ENCODE measurements at regions not wholly inside any gene's neighbourhood (a gene's known extent, or its start where the extent isn't known, plus 50 kb on each side); places are given as distances from the start of the nearest gene placed in this dataset.

GRCh38 chr6:87870556-87870955 is 168.5 kb upstream of the AKIRIN2 start:
- no peak overlapping the region for H3K4me3 Mint-ChIP-seq
- H3K27me3 Mint-ChIP-seq = peaks cover 18% of the 10 kb centered on the region
- no peaks in the 10 kb centered on the region for H3K36me3 Mint-ChIP-seq
- no peak overlapping the region for H3K27ac Mint-ChIP-seq
- DNase-seq = no peak
- H3K4me1 Mint-ChIP-seq = no peaks in the 10 kb centered on the region
- H3K9me3 Mint-ChIP-seq = no peaks in the 10 kb centered on the region

GRCh38 chr6:87869064-87869905 is 167.3 kb upstream of the AKIRIN2 start:
- H3K27ac Mint-ChIP-seq = no peak overlapping the region
- no peaks in the 10 kb centered on the region for H3K9me3 Mint-ChIP-seq

GRCh38 chr6:87860902-87861301 is 158.9 kb upstream of the AKIRIN2 start:
- no peaks in the 10 kb centered on the region for H3K4me1 Mint-ChIP-seq
- no peaks in the 10 kb centered on the region for H3K36me3 Mint-ChIP-seq
- H3K27me3 Mint-ChIP-seq = no peaks in the 10 kb centered on the region
- H3K9me3 Mint-ChIP-seq = peaks cover 1% of the 10 kb centered on the region
- DNase-seq = no peak
- no peak overlapping the region for H3K4me3 Mint-ChIP-seq
- H3K27ac Mint-ChIP-seq = no peak overlapping the region

More at GRCh38 chr6:87869064-87869905, 167.3 kb upstream of the AKIRIN2 start:
- H3K4me1 Mint-ChIP-seq = no peaks in the 10 kb centered on the region
- DNase-seq = no peak
- H3K4me3 Mint-ChIP-seq = no peak overlapping the region
- peaks cover 10% of the 10 kb centered on the region for H3K27me3 Mint-ChIP-seq
- H3K36me3 Mint-ChIP-seq = no peaks in the 10 kb centered on the region

- H3K36me3 Mint-ChIP-seq = no peaks in the 10 kb centered on the region
Measured at GRCh38 chr6:87858440-87858839, 156.4 kb upstream of the AKIRIN2 start.

DNA sequence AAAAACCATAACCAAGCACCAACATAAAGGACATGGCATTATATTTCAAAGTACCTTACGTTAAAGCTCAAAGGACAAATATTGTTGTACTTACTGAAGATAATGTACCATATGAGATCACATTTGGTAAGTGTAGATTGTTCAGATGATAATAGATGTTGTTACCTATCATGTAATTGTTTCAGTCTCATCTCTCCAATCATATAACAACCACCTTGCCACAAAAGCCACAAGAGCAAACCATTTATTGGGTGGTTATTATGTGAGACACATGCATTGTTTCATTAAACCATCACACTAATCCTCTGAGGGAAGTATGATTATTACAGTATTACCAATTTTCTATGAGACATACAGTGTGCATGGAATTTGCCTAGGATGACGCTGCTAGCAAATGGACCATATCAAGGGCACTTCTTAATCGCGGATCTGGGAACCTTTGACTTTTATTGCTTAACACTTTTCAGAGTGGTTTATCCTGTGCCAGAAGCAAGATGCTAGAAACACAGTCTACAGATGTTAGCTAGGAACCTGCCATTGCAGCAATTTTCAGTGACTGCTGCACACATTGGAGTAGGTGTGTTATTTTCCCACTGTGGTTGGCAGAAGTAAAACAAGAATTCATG is 149.8 kb upstream of the AKIRIN2 start:
- H3K36me3 Mint-ChIP-seq = no peaks in the 10 kb centered on the region
- no peak overlapping the region for H3K4me3 Mint-ChIP-seq
- no peak for DNase-seq
- no peak overlapping the region for H3K27ac Mint-ChIP-seq
- no peaks in the 10 kb centered on the region for H3K4me1 Mint-ChIP-seq
- no peaks in the 10 kb centered on the region for H3K9me3 Mint-ChIP-seq
- peaks cover 3% of the 10 kb centered on the region for H3K27me3 Mint-ChIP-seq

More at GRCh38 chr6:87858440-87858839, 156.4 kb upstream of the AKIRIN2 start:
- Mint-ChIP-seq H3K4me3 (no peak overlapping the region), H3K4me1 (no peaks in the 10 kb centered on the region), H3K9me3 (peaks cover 1% of the 10 kb centered on the region), H3K27me3 (no peaks in the 10 kb centered on the region), H3K27ac (no peak overlapping the region)
- DNase-seq = no peak

DNA sequence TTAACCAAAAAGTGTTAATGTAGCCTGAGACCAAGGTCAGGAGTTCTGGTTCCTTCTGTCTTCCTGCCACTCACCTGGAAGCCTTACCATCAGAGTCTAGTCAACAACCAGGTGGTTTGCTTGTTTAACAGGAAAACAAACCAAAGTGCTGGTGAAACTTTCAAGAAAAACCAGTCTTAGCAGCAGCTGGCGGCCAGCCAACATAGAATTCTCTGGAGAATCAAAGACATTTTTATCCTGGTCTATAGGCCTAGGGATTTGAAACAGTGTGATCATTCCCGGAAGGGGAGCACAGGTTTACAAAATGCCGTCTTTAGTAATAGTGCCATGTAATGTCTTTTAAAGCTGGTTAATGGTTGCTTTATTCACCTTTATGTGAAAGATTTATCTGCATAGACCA is 146.6 kb upstream of the AKIRIN2 start:
- Mint-ChIP-seq H3K27me3 (peaks cover 9% of the 10 kb centered on the region), H3K9me3 (no peaks in the 10 kb centered on the region), H3K27ac (no peak overlapping the region), H3K36me3 (no peaks in the 10 kb centered on the region), H3K4me3 (no peak overlapping the region), H3K4me1 (no peaks in the 10 kb centered on the region)
- no peak for DNase-seq

DNA sequence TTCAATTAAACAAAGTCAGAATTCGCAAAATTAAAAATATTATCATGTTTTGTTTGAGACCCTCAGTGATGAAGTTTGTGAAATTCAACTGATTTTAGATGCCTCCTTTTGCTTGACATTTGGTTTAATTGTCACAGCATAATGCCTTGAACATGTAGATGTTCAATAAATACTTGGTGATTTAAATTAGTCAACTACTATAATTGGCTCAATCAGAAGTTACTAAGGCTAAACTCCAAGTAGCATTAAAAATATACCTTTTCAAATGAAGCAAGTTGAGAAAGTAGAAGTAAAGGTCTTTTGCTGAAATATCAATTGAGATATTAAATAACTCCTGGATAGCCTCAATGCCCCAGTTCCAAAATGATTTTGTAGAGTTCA is 145.8 kb upstream of the AKIRIN2 start:
- DNase-seq = no peak
- Mint-ChIP-seq H3K9me3 (no peaks in the 10 kb centered on the region), H3K4me3 (no peak overlapping the region), H3K36me3 (no peaks in the 10 kb centered on the region), H3K27ac (no peak overlapping the region), H3K4me1 (no peaks in the 10 kb centered on the region), H3K27me3 (peaks cover 9% of the 10 kb centered on the region)

DNA sequence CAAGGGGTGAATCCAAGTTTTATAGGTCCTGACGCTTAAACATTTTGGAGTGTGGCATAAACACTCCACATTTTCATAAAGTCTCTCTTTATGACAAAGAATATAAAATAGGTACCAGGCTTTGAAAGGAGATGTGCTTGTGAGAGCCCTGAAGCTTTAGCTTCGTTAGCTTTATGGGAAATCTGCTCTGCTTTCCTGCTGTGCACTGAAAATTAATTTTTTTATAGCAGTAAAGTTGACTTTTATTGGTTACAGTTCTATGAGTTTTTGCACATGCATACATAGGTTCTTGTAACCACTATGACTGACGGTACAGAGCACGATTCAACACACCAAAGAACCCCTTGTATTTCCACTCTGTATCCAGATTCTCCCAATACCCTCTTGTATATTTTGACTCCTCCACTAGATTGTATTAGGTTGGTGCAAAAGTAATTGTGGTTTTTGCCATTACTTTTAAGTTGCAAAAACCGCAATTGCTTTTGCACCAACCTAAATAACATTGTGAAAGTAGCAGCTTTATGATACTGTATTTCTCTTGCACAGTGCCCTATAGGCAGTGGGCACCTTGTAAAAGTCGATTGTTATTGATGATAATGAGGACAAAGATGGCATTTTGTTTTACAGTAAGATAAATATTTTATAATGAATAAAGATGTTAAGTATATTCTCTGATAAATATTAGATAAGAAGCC is 145.2 kb upstream of the AKIRIN2 start:
- Mint-ChIP-seq H3K4me1 (no peaks in the 10 kb centered on the region), H3K27ac (no peak overlapping the region), H3K36me3 (no peaks in the 10 kb centered on the region), H3K4me3 (no peak overlapping the region), H3K27me3 (peaks cover 9% of the 10 kb centered on the region), H3K9me3 (no peaks in the 10 kb centered on the region)
- no peak for DNase-seq

GRCh38 chr6:87846434-87846833 is 144.4 kb upstream of the AKIRIN2 start:
- DNase-seq = no peak
- Mint-ChIP-seq H3K4me3 (no peak overlapping the region), H3K9me3 (no peaks in the 10 kb centered on the region), H3K36me3 (no peaks in the 10 kb centered on the region), H3K27me3 (peaks cover 10% of the 10 kb centered on the region), H3K4me1 (no peaks in the 10 kb centered on the region), H3K27ac (no peak overlapping the region)

- peaks cover 2% of the 10 kb centered on the region for H3K9me3 Mint-ChIP-seq
- H3K27me3 Mint-ChIP-seq = peaks cover 5% of the 10 kb centered on the region
- no peak overlapping the region for H3K27ac Mint-ChIP-seq
- DNase-seq = no peak
- no peaks in the 10 kb centered on the region for H3K4me1 Mint-ChIP-seq
- no peaks in the 10 kb centered on the region for H3K36me3 Mint-ChIP-seq
- H3K4me3 Mint-ChIP-seq = no peak overlapping the region
Measured at GRCh38 chr6:87840324-87840723, 138.3 kb upstream of the AKIRIN2 start.

GRCh38 chr6:87837876-87838275 is 135.8 kb upstream of the AKIRIN2 start:
- no peak overlapping the region for H3K27ac Mint-ChIP-seq

DNA sequence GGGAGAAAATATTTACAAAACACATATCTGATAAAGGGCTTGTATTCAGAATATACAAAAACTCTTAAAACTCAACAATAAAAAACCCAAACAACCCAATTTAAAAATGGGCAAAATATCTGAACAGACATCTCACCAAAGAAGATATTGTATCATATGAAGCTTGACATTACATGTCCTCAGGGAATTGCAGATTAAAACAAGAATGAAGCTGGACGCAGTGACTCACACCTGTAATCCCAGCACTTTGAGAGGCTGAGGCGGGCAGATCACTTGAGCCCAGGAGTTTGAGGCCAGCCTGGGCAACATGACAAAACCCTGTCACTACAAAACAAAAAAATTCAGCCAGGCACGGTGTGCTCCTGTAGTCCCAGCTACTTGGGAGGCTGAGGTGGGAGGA is 135.4 kb upstream of the AKIRIN2 start:
- Mint-ChIP-seq H3K36me3 (no peaks in the 10 kb centered on the region), H3K27ac (no peak overlapping the region), H3K4me3 (no peak overlapping the region), H3K9me3 (peaks cover 2% of the 10 kb centered on the region), H3K27me3 (peaks cover 3% of the 10 kb centered on the region), H3K4me1 (peaks cover 4% of the 10 kb centered on the region)
- no peak for DNase-seq

More at GRCh38 chr6:87837876-87838275, 135.8 kb upstream of the AKIRIN2 start:
- DNase-seq = no peak
- no peak overlapping the region for H3K4me3 Mint-ChIP-seq
- H3K36me3 Mint-ChIP-seq = no peaks in the 10 kb centered on the region
- H3K27me3 Mint-ChIP-seq = peaks cover 3% of the 10 kb centered on the region
- H3K4me1 Mint-ChIP-seq = no peaks in the 10 kb centered on the region
- peaks cover 2% of the 10 kb centered on the region for H3K9me3 Mint-ChIP-seq

DNA sequence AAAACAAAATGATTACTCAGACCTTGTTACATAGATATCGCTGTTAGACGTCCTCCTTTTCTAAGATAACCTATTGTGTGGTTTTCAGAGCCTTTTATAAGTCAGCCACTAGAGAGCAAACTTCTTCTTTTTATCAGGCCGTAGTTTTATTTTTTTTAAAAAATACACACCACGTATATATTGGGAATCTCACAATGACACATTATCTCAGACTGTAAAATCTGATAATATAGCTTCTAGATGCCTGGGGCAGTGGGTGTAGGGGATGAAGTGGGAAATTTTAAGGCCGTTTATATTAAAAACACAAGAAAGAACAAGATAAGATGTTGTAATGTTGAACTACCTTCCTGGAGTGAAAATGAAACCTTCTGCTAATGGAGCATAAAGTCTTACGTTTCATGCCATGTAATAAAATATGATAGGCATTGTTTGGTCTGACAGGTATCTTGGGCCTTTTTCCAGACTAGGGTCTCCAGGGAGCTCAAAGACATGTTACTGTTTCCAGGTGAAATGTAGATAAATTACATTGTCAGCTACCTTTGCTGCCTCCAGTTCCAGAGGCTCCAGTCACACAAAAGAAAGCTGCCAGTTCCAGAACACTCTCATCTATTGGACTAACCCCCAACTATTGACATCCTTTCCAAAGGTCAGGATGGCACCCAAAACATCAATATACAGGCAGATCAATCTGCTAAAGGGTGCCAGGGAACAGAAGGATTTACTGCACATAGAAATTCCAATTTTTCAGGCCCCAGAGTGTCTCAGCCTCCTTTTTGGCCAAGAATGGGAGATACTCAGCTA is 130.2 kb upstream of the AKIRIN2 start:
- H3K9me3 Mint-ChIP-seq = no peaks in the 10 kb centered on the region
- peak overlapping the region; percentile 74 for H3K27ac Mint-ChIP-seq
- peaks cover 10% of the 10 kb centered on the region for H3K4me1 Mint-ChIP-seq
- H3K27me3 Mint-ChIP-seq = peaks cover 4% of the 10 kb centered on the region
- H3K4me3 Mint-ChIP-seq = peak overlapping the region; percentile 77
- no peak for DNase-seq
- H3K36me3 Mint-ChIP-seq = no peaks in the 10 kb centered on the region

- no peak overlapping the region for H3K4me3 Mint-ChIP-seq
- no peaks in the 10 kb centered on the region for H3K36me3 Mint-ChIP-seq
- H3K9me3 Mint-ChIP-seq = no peaks in the 10 kb centered on the region
- peaks cover 13% of the 10 kb centered on the region for H3K4me1 Mint-ChIP-seq
- H3K27ac Mint-ChIP-seq = no peak overlapping the region
- peaks cover 4% of the 10 kb centered on the region for H3K27me3 Mint-ChIP-seq
- no peak for DNase-seq
Measured at GRCh38 chr6:87830907-87831306, 128.9 kb upstream of the AKIRIN2 start.
